HepG2 (cell line): ENCODE measurements at regions not wholly inside any gene's neighbourhood (a gene's known extent, or its start where the extent isn't known, plus 50 kb on each side); places are given as distances from the start of the nearest gene placed in this dataset.

Source experiments
- ATAC-seq: fragments of 200-7000 bp; cut with Tn5 transposase; 3 replicates; pipeline ENCODE4 v1.9.1; 2020; ENCODE audit warnings: mild to moderate bottlenecking, moderate library complexity
- BruUV-seq: library from RNA; stranded (reverse); fragments of 400-500 nt; replicated peaks from 2 replicates; lab custom pipeline; 2021; lab: Mats Ljungman, UMichigan
- CTCF ChIA-PET: fragments of 300-600 bp; formaldehyde crosslinking; extraction: SDS; loops from one replicate; lab custom pipeline; 2021; ENCODE audit warnings: low total read pairs, inconsistent platforms, low intra/inter-chr PET ratio; lab: Yijun Ruan, JAX
- POLR2A ChIA-PET: fragments of 350-600 bp; sonication (Branson Sonifier 250); formaldehyde crosslinking; loops from one replicate; lab custom pipeline; 2020; ENCODE audit warnings: antibody characterized with exemption, inconsistent platforms; lab: Yijun Ruan, JAX
- DNase-seq: peaks from one replicate; pipeline ENCODE4 v3.0.0-alpha.2; 2015; ENCODE audit warnings: low spot score
- FAIRE-seq: peaks from 3 replicates; lab custom pipeline; 2011; peaks lifted over from hg19 to GRCh38; lab: Jason Lieb, UNC
- H2AFZ ChIP-seq: one replicate; pipeline ENCODE4 v1.6.1; 2011; ENCODE audit warnings: low read length, inconsistent platforms
- H3K27ac ChIP-seq: fragments of 300-600 bp; 3 replicates; pipeline ENCODE4 v1.8.0; 2011; ENCODE audit warnings: mixed run types, mild to moderate bottlenecking, mixed read lengths, low read length, inconsistent platforms; ENCODE audit not compliant: insufficient read depth; ENCODE audit errors: extremely low read length
- H3K27me3 ChIP-seq, 2 experiments: fragments of 200-600 bp in 1 of 2; 2 replicates in 1 of 2; 3 replicates in 1 of 2; pipeline versions ENCODE4 v1.6.0 to v1.8.0; 2011; ENCODE audit warnings: low read length in 2 of 2, mild to moderate bottlenecking in 2 of 2, moderate library complexity in 2 of 2, inconsistent platforms in 1 of 2; ENCODE audit not compliant: insufficient read depth in 2 of 2, control insufficient read depth in 1 of 2
- H3K36me3 ChIP-seq, 2 experiments: fragments of 200-600 bp in 1 of 2; replicated peaks in 1 of 2; 2 replicates in 1 of 2; 3 replicates in 1 of 2; pipeline versions ENCODE4 v1.5.1 to v1.8.0; 2011; ENCODE audit warnings: low read length in 2 of 2, inconsistent platforms in 1 of 2; ENCODE audit not compliant: insufficient read depth in 2 of 2, control insufficient read depth in 1 of 2
- H3K4me1 ChIP-seq: 2 replicates; pipeline ENCODE4 v1.5.1; 2012; ENCODE audit warnings: low read length, inconsistent platforms; ENCODE audit not compliant: insufficient read depth
- H3K4me2 ChIP-seq: 2 replicates; pipeline ENCODE4 v1.6.0; 2011; ENCODE audit warnings: low read depth, low read length, inconsistent platforms
- H3K4me3 ChIP-seq, 3 experiments: fragments of 200-600 bp in 1 of 3; sonication (generic), shearing (Covaris generic) in 1 of 3; replicated peaks in 1 of 3; 2 replicates each; pipeline ENCODE4 v1.5.1; 2011 to 2016; ENCODE audit warnings: low read length in 3 of 3, inconsistent platforms in 2 of 3, low read depth in 2 of 3, mild to moderate bottlenecking in 2 of 3, control low read depth in 1 of 3, mixed read lengths in 1 of 3; ENCODE audit not compliant: insufficient read depth in 1 of 3
- H3K79me2 ChIP-seq: one replicate; pipeline ENCODE4 v1.6.1; 2011; ENCODE audit warnings: low read length, inconsistent platforms; ENCODE audit not compliant: insufficient read depth
- H3K9ac ChIP-seq: 2 replicates; pipeline ENCODE4 v1.6.0; 2011; ENCODE audit warnings: mild to moderate bottlenecking, low read depth, low read length, inconsistent platforms; ENCODE audit not compliant: insufficient read depth
- H3K9me3 ChIP-seq: 2 replicates; pipeline ENCODE4 v1.5.1; 2012; ENCODE audit warnings: mild to moderate bottlenecking, low read length
- H4K20me1 ChIP-seq: 2 replicates; pipeline ENCODE4 v1.6.0; 2011; ENCODE audit warnings: inconsistent platforms, mild to moderate bottlenecking, low read length, moderate library complexity; ENCODE audit not compliant: insufficient read depth
- CBX1 ChIP-seq: IDR thresholded peaks from one replicate; pipeline ENCODE4 v1.6.1; 2016; ENCODE audit warnings: antibody characterized with exemption, low read depth
- CERS6 ChIP-seq: sonication (generic); formaldehyde crosslinking; IDR thresholded peaks from 2 replicates; pipeline ENCODE4 v1.5.0; 2020; ENCODE audit warnings: missing genetic modification reagents
- DDIT3 ChIP-seq: sonication (generic); formaldehyde crosslinking; IDR thresholded peaks from 2 replicates; pipeline ENCODE4 v1.4.0; 2020; ENCODE audit warnings: mild to moderate bottlenecking, missing genetic modification reagents
- NR2F6 ChIP-seq, 2 experiments: IDR thresholded peaks; 2 replicates each; pipeline ENCODE4 v1.6.1; 2016; ENCODE audit warnings: antibody characterized with exemption in 1 of 2, mild to moderate bottlenecking in 1 of 2
- PREB ChIP-seq: sonication (generic); formaldehyde crosslinking; IDR thresholded peaks from 2 replicates; pipeline ENCODE4 v1.4.0; 2020; ENCODE audit warnings: missing genetic modification reagents
- SKI ChIP-seq: fragments of 450-650 bp; IDR thresholded peaks from one replicate; pipeline ENCODE4 v1.6.1; 2018; ENCODE audit warnings: mild to moderate bottlenecking; ENCODE audit not compliant: partially characterized antibody
- SYNCRIP ChIP-seq: fragments of 200-400 bp; formaldehyde crosslinking; IDR thresholded peaks from 2 replicates; pipeline ENCODE4 v1.6.1; 2018; ENCODE audit warnings: mild to moderate bottlenecking, low read depth, low read length; ENCODE audit not compliant: insufficient read depth
- ZNF230 ChIP-seq: sonication (generic); formaldehyde crosslinking; IDR thresholded peaks from 2 replicates; pipeline ENCODE4 v1.4.0; 2020; ENCODE audit warnings: mild to moderate bottlenecking, missing genetic modification reagents
- ZNF235 ChIP-seq: sonication (generic); formaldehyde crosslinking; IDR thresholded peaks from 2 replicates; pipeline ENCODE4 v1.8.1; 2023; ENCODE audit warnings: mild to moderate bottlenecking, missing genetic modification reagents, borderline replicate concordance
- ZNF512B ChIP-seq: sonication (generic); formaldehyde crosslinking; IDR thresholded peaks from 2 replicates; pipeline ENCODE4 v1.5.1; 2020; ENCODE audit warnings: missing genetic modification reagents, mild to moderate bottlenecking, borderline replicate concordance
- ZNF530 ChIP-seq: sonication (generic); formaldehyde crosslinking; IDR thresholded peaks from 2 replicates; pipeline ENCODE4 v1.5.0; 2020; ENCODE audit warnings: low read depth, mild to moderate bottlenecking, missing genetic modification reagents
- ZNF7 ChIP-seq: IDR thresholded peaks from 2 replicates; pipeline ENCODE4 v1.6.1; 2016; ENCODE audit warnings: missing biosample characterization, missing genetic modification reagents
- ZNF772 ChIP-seq: sonication (generic); formaldehyde crosslinking; IDR thresholded peaks from 2 replicates; pipeline ENCODE4 v1.5.0; 2020; ENCODE audit warnings: mild to moderate bottlenecking, missing genetic modification reagents
- WGBS: methylation state at CpG from one replicate; pipeline ENCODE4 v1.1.6; 2017; ENCODE audit warnings: low lambda C conversion rate; 5-methylcytosine and 5-hydroxymethylcytosine counted together
- in situ Hi-C: cut with HindIII; loops from 2 replicates; pipeline ENCODE4 v1.10.0; 2017; ENCODE audit warnings: low pct_unique_long_range_greater_than_20kb; ENCODE audit not compliant: extremely low pct_ligation_motif_present
- intact Hi-C: fragments of 100-400 bp; cut with micrococcal nuclease; formaldehyde crosslinking; loops from one replicate; pipeline ENCODE4 v1.10.0; 2022; ENCODE audit not compliant: unreplicated experiment

- no peak for TF ChIP-seq ZNF235
- no peak for TF ChIP-seq ZNF7
Observed at GRCh38 chr5:91722736-91723467, 339.8 kb upstream of the ARRDC3 start (continued).

GRCh38 chr5:91712718-91713117 lies 329.6 kb upstream of the ARRDC3 start:
- ATAC-seq: no peak
- H3K4me3 ChIP-seq: no peak overlapping the region
- intact Hi-C loops (no loop called here), in situ Hi-C loops (no loop called here)
- no peaks in the 10 kb centered on the region for H3K9me3 ChIP-seq
- BruUV-seq: no TSS peak
- H3K79me2 ChIP-seq: no peaks in the 10 kb centered on the region
- no peaks in the 10 kb centered on the region for H3K36me3 ChIP-seq
- H3K4me1 ChIP-seq: no peaks in the 10 kb centered on the region
- no peak overlapping the region for H3K27ac ChIP-seq
- no peak for TF ChIP-seq ZNF230 (CRISPR knock-in tag)
- TF ChIP-seq SKI: no peak
- no peak for TF ChIP-seq PREB (CRISPR knock-in tag)
- TF ChIP-seq NR2F6 (IDR thresholded peaks at IDR 0.05): no peak
- no peak for TF ChIP-seq NR2F6 (CRISPR knock-in tag; IDR thresholded peaks at IDR 0.05)
- ChIA-PET CTCF (no interaction called here), POLR2A (no interaction called here)
- no peaks in the 10 kb centered on the region for H3K27me3 ChIP-seq
- no peak overlapping the region for H3K4me2 ChIP-seq
- no peaks in the 10 kb centered on the region for H4K20me1 ChIP-seq
- H2AFZ ChIP-seq: no peak overlapping the region
- FAIRE-seq: no peak
- DNase-seq: no peak
- H3K9ac ChIP-seq: no peak overlapping the region

- in situ Hi-C loops: no loop called here
- Histone ChIP-seq H3K4me3 (no peak overlapping the region), H3K27ac (no peak overlapping the region), H4K20me1 (no peaks in the 10 kb centered on the region), H3K36me3 (no peaks in the 10 kb centered on the region), H3K9ac (no peak overlapping the region), H2AFZ (no peak overlapping the region), H3K4me1 (no peaks in the 10 kb centered on the region), H3K9me3 (no peaks in the 10 kb centered on the region), H3K4me2 (no peak overlapping the region), H3K79me2 (no peaks in the 10 kb centered on the region), H3K27me3 (no peaks in the 10 kb centered on the region)
- FAIRE-seq: no peak
- intact Hi-C loops: no loop called here
- CTCF ChIA-PET: no interaction called here
- DNase-seq: no peak
- POLR2A ChIA-PET: no interaction called here
- 0% methylated on average over 1 of the region's 1 CpG for WGBS
- no TSS peak for BruUV-seq
- ATAC-seq: no peak
- no peak for TF ChIP-seq ZNF512B (CRISPR knock-in tag)
- no peak for TF ChIP-seq ZNF772
- TF ChIP-seq ZNF530 (CRISPR knock-in tag): no peak
- TF ChIP-seq DDIT3 (CRISPR knock-in tag): no peak
- TF ChIP-seq SYNCRIP: no peak
- no peak for TF ChIP-seq CERS6 (CRISPR knock-in tag)
- TF ChIP-seq CBX1: no peak
Observed at GRCh38 chr5:91707521-91707841, 324.4 kb upstream of the ARRDC3 start.
